K562 (cell line): ENCODE measurements at regions not wholly inside any gene's neighbourhood (a gene's known extent, or its start where the extent isn't known, plus 50 kb on each side); places are given as distances from the start of the nearest gene placed in this dataset.

Experiments used
- CTCF ChIP-seq, 3 experiments: IDR thresholded peaks in 2 of 3; conservative IDR thresholded peaks in 1 of 3; 2 replicates each; pipeline ENCODE4 v1.5.1; 2011 to 2012; ENCODE audit warnings: low read length in 3 of 3, mild to moderate bottlenecking in 3 of 3, control low read depth in 2 of 3, improper control_type of control experiment in 1 of 3, inconsistent platforms in 1 of 3, low read depth in 1 of 3, mixed read lengths in 1 of 3, moderate library complexity in 1 of 3; ENCODE audit not compliant: insufficient read depth in 2 of 3
- ELK1 ChIP-seq: sonication (generic); formaldehyde crosslinking; IDR thresholded peaks from 2 replicates; pipeline ENCODE4 v1.8.1; 2022; ENCODE audit warnings: missing genetic modification reagents
- FOXJ3 ChIP-seq: sonication (generic); formaldehyde crosslinking; IDR thresholded peaks from 2 replicates; pipeline ENCODE4 v1.4.0; 2020; ENCODE audit warnings: mild to moderate bottlenecking, missing genetic modification reagents
- JUNB ChIP-seq: fragments of 450-650 bp; formaldehyde crosslinking; conservative IDR thresholded peaks from 2 replicates; pipeline ENCODE4 v1.4.0; 2020; ENCODE audit warnings: mild to moderate bottlenecking
- KDM4B ChIP-seq, 2 experiments: fragments of 450-650 bp in 1 of 2; sonication (generic) in 1 of 2; IDR thresholded peaks; 2 replicates each; pipeline ENCODE4 v1.6.1; 2016 to 2017; ENCODE audit warnings: borderline replicate concordance in 2 of 2, antibody characterized with exemption in 1 of 2, low read depth in 1 of 2, mild to moderate bottlenecking in 1 of 2
- POLR2A ChIP-seq: fragments of 450-650 bp; conservative IDR thresholded peaks from 2 replicates; pipeline ENCODE4 v1.6.1; 2016
- RBM39 ChIP-seq: fragments of 200-400 bp; formaldehyde crosslinking; optimal IDR thresholded peaks from 2 replicates; pipeline ENCODE3; 2018; ENCODE audit warnings: low read depth, low read length
- TBL1XR1 ChIP-seq, 2 experiments: IDR thresholded peaks; 2 replicates each; pipeline ENCODE4 v1.6.1; 2012; ENCODE audit warnings: improper control_type of control experiment in 2 of 2, low read length in 2 of 2, mild to moderate bottlenecking in 1 of 2
- TOE1 ChIP-seq, 2 experiments: fragments of 450-650 bp in 1 of 2; sonication (generic) in 1 of 2; formaldehyde crosslinking in 1 of 2; IDR thresholded peaks; 2 replicates each; pipeline versions ENCODE4 v1.7.1 to v1.8.0; 2016 to 2022; ENCODE audit warnings: borderline replicate concordance in 2 of 2, mild to moderate bottlenecking in 2 of 2, antibody characterized with exemption in 1 of 2, inconsistent platforms in 1 of 2, low read depth in 1 of 2, missing genetic modification reagents in 1 of 2, moderate library complexity in 1 of 2
- VEZF1 ChIP-seq: fragments of 200-800 bp; sonication (Bioruptor generic); IDR thresholded peaks from 2 replicates; pipeline ENCODE4 v1.6.1; 2017; ENCODE audit warnings: missing genetic modification characterization, missing compliant biosample characterization
- ZNF780A ChIP-seq: fragments of 250-450 bp; sonication (Bioruptor Pico); IDR thresholded peaks from 2 replicates; pipeline ENCODE4 v1.5.0; 2021; ENCODE audit warnings: mild to moderate bottlenecking

- TF ChIP-seq FOXJ3 (CRISPR knock-in tag) (no peak), KDM4B (IDR thresholded peaks at IDR 0.05; ENCODE audit: borderline replicate concordance in 2 of 2, low read depth in 1 of 2) (no peak), CTCF (IDR thresholded peaks at IDR 0.05 in 2 of 3, conservative IDR thresholded peaks at IDR 0.05 in 1 of 3; ENCODE audit: insufficient read depth in 2 of 3, low read depth in 1 of 3, low read length in 3 of 3) (no peak), POLR2A (no peak), TBL1XR1 (IDR thresholded peaks at IDR 0.05; ENCODE audit: low read length in 2 of 2) (no peak), ELK1 (CRISPR knock-in tag) (no peak), JUNB (CRISPR knock-in tag) (no peak), ZNF780A (CRISPR knock-in tag) (no peak), VEZF1 (CRISPR knock-in tag) (no peak), TOE1 (IDR thresholded peaks at IDR 0.05; ENCODE audit: borderline replicate concordance) (no peak), TOE1 (CRISPR knock-in tag; IDR thresholded peaks at IDR 0.05; ENCODE audit: borderline replicate concordance, low read depth) (no peak), RBM39 (no peak)
Observed at GRCh38 chr14:66074537-66074936, 411.6 kb upstream of the CCDC196 start.
